Kidney epithelial cell (primary cell): ENCODE measurements at regions not wholly inside any gene's neighbourhood (a gene's known extent, or its start where the extent isn't known, plus 50 kb on each side); places are given as distances from the start of the nearest gene placed in this dataset.

Source experiments
- DNase-seq: peaks from one replicate; pipeline ENCODE4 v3.0.0-alpha.2; 2010; ENCODE audit warnings: low read depth
- H3K27me3 ChIP-seq: 2 replicates; pipeline ENCODE4 v1.6.0; 2011; ENCODE audit warnings: low read length; ENCODE audit not compliant: control insufficient read depth, insufficient read depth
- H3K36me3 ChIP-seq: 2 replicates; pipeline ENCODE4 v1.5.1; 2011; ENCODE audit warnings: low read length; ENCODE audit not compliant: control insufficient read depth, insufficient read depth
- H3K4me3 ChIP-seq: 2 replicates; pipeline ENCODE4 v1.5.1; 2011; ENCODE audit warnings: low read depth, mild to moderate bottlenecking, control low read depth, low read length
- TF ChIP-seq, protein P1 (sequence below): IDR thresholded peaks from 2 replicates; pipeline ENCODE4 v1.5.1; 2011; ENCODE audit warnings: mild to moderate bottlenecking, moderate library complexity, low read length, control low read depth, inconsistent platforms; ENCODE audit not compliant: insufficient read depth, poor library complexity, severe bottlenecking

DNA sequence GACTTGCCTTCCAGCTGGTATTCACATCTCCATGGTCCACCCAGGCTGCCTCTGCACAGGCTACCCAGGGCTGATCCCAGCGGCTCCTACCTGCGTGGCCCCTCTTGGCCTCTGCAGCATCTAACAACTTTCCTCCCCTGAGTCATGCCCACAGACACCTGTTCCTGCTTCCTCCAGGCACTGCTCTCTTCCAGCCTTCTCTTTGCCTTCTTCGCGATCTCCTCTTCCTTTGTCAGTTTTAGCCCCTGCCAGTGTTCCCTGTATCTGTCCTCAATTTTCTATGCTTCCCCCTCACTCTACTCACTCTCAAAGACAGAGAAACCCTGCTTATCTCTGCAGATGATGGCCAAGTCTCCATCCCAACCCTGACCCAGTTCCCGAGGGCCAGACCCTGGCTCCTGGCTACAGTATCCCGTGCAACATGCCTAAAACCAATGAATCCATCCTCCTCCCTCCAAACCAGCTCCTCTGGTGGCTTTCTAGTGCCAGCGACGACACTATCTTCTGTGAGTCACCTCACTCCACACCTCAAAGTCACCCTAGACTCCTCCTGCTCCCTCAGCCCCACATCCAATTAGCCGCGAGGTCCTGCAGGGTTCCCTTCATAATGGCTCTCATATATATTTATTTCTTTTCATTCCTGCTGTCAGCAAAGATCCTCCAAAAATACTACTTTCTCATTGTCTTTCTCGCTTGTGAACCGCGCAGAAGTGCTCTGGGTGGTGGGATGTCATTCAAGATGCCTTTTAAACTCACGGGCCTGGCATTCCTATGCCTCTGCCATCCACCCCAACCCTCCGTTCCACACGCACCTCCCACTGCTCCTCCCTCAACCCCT lies 259.2 kb downstream of the TOMM20 start:
- no peak for DNase-seq
- Histone ChIP-seq H3K4me3 (no peak overlapping the region), H3K36me3 (no peaks in the 10 kb centered on the region), H3K27me3 (no peaks in the 10 kb centered on the region)
- TF ChIP-seq, protein P1, sequence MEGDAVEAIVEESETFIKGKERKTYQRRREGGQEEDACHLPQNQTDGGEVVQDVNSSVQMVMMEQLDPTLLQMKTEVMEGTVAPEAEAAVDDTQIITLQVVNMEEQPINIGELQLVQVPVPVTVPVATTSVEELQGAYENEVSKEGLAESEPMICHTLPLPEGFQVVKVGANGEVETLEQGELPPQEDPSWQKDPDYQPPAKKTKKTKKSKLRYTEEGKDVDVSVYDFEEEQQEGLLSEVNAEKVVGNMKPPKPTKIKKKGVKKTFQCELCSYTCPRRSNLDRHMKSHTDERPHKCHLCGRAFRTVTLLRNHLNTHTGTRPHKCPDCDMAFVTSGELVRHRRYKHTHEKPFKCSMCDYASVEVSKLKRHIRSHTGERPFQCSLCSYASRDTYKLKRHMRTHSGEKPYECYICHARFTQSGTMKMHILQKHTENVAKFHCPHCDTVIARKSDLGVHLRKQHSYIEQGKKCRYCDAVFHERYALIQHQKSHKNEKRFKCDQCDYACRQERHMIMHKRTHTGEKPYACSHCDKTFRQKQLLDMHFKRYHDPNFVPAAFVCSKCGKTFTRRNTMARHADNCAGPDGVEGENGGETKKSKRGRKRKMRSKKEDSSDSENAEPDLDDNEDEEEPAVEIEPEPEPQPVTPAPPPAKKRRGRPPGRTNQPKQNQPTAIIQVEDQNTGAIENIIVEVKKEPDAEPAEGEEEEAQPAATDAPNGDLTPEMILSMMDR = no peak

DNA sequence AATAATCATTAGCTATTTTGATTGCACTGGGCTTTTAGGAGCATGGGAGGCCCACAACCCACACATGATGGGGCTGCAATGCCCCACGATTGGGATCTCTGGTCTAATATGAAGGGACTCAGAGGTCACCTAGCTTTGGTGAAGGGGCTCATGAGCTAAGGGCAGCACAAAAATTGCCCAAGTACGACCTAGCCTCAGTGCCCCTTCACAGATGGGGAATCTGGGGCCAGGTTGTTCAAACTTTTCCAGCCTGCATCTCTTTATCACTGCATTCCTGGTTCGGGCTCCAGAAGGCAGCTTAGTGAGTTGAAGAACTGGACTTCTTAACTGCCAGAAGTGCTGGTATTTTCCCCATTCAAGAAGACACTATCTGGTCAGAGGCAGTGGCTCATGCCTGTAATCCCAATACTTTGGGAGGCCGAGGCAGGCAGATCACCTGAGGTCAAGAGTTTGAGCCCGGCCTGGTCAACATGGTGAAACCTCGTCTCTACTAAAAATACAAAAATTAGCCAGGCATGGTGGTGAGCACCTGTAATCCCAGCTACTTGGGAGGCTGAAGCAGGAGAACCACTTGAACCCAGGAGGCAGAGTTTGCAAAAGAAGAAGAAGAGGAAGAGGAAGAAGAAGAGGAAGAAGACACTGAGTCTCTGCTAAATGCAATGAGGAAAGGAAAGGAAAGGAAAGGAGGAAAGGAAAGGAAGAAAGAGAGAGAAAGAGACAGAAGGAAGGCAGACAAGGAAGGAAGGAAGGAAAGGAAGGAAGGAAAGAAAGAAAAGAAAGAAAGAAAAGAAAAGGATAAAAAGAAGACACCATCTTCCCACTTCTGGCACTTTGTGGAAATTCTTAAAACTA lies 258.5 kb upstream of the IRF2BP2 start:
- H3K36me3 ChIP-seq = no peaks in the 10 kb centered on the region
- TF ChIP-seq, protein P1 = no peak
- H3K27me3 ChIP-seq = no peaks in the 10 kb centered on the region
- H3K4me3 ChIP-seq = no peak overlapping the region
- DNase-seq = no peak

GRCh38 chr1:234866007-234866866 lies 256.3 kb upstream of the IRF2BP2 start:
- TF ChIP-seq, protein P1 = no peak
- Histone ChIP-seq H3K4me3 (no peak overlapping the region), H3K36me3 (no peaks in the 10 kb centered on the region), H3K27me3 (no peaks in the 10 kb centered on the region)
- DNase-seq = no peak

DNA sequence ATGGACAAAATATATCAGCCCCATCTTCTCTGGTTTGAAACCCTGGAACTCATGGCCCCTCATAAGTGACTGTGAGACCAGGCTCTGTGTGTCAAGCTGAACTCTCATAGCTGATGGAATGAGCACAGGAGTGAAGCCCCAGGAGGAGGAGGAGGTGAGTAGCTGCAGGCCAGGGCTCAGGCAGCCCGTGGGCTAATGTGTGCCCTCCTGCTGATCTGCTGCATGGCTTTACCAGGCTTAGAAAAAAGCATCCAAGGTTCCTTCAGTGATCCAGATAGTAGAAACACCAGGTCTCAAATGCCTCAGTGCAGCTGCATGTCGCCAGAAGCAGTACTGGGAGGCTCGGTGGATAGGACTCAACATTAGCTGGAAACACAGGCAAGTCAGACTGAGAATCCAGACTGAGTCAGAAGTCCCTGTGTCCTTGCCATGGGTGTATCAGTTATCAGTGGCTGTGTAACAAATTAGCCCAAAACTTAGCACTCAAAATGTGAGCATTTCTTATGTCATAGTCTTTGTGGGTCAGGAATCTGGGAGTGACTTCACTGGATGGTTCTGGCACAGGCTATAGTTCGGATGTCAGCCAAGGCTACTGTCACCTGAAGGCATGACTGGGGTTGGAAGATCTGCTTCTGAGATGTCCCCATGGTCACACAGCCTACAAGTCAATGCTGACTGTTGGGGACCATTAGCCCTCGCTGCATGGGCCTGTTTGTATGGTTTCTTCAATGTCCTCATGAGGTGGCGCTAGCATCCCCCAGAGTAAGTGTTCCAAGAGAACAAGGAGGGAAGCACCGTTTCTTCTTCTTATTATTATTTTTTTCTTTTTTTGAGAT lies 255.4 kb upstream of the IRF2BP2 start:
- no peaks in the 10 kb centered on the region for H3K27me3 ChIP-seq
- H3K36me3 ChIP-seq = no peaks in the 10 kb centered on the region
- TF ChIP-seq, protein P1 = no peak
- no peak overlapping the region for H3K4me3 ChIP-seq
- no peak for DNase-seq

GRCh38 chr1:234864116-234864515 lies 254.1 kb upstream of the IRF2BP2 start:
- TF ChIP-seq, protein P1 = no peak
- no peak for DNase-seq
- no peaks in the 10 kb centered on the region for H3K36me3 ChIP-seq
- H3K27me3 ChIP-seq = no peaks in the 10 kb centered on the region
- no peak overlapping the region for H3K4me3 ChIP-seq
